B cell (primary cell): ENCODE measurements at regions not wholly inside any gene's neighbourhood (a gene's known extent, or its start where the extent isn't known, plus 50 kb on each side); places are given as distances from the start of the nearest gene placed in this dataset.

Source experiments
- ATAC-seq: fragments of 200-7000 bp; cut with Tn5 transposase; one replicate; pipeline ENCODE4 v1.10.0; 2021; ENCODE audit warnings: low read depth, mild to moderate bottlenecking, moderate number of reproducible peaks, moderate library complexity
- CTCF ChIA-PET: fragments of 350-600 bp; sonication (Branson Sonifier 250); formaldehyde crosslinking; loops from one replicate; lab custom pipeline; 2021; ENCODE audit warnings: antibody characterized with exemption, inconsistent platforms; lab: Charles Lee
- POLR2A ChIA-PET: fragments of 350-600 bp; sonication (Branson Sonifier 250); formaldehyde crosslinking; loops from one replicate; lab custom pipeline; 2021; ENCODE audit warnings: antibody characterized with exemption; lab: Charles Lee
- DNase-seq: peaks from one replicate; pipeline ENCODE4 v3.0.0; 2013
- H2AFZ ChIP-seq: 2 replicates; pipeline ENCODE4 v1.6.1; 2012; ENCODE audit warnings: mild to moderate bottlenecking, low read depth, low read length; ENCODE audit not compliant: insufficient read depth, poor library complexity, severe bottlenecking
- H3K27ac ChIP-seq, 2 donors: 1 replicate in 1 of 2; 2 replicates in 1 of 2; pipeline ENCODE4 v1.5.1; 2012 to 2013; ENCODE audit warnings: low read length in 2 of 2, mild to moderate bottlenecking in 2 of 2, moderate library complexity in 1 of 2
- H3K27me3 ChIP-seq, 4 experiments: fragments of 200-600 bp in 1 of 4; sonication (generic) in 1 of 4; replicated peaks in 1 of 4; 1 replicate in 2 of 4; 2 replicates in 2 of 4; pipeline versions ENCODE4 v1.6.1 to v1.7.0; 2013 to 2016; ENCODE audit warnings: low read length in 3 of 4, mild to moderate bottlenecking in 2 of 4, mixed read lengths in 1 of 4, moderate library complexity in 1 of 4; ENCODE audit not compliant: insufficient read depth in 4 of 4, control insufficient read depth in 3 of 4; ENCODE audit errors: control extremely low read depth in 1 of 4
- H3K36me3 ChIP-seq, 2 experiments: replicated peaks in 1 of 2; 1 replicate in 1 of 2; 2 replicates in 1 of 2; pipeline versions ENCODE4 v1.6.1 to v1.7.1; 2013; ENCODE audit warnings: low read length in 1 of 2; ENCODE audit not compliant: insufficient read depth in 2 of 2, control insufficient read depth in 1 of 2; ENCODE audit errors: control extremely low read depth in 1 of 2, extremely low read depth in 1 of 2
- H3K4me1 ChIP-seq, 2 donors: fragments of 200-600 bp in 1 of 2; sonication (generic) in 1 of 2; 1 replicate in 1 of 2; 2 replicates in 1 of 2; pipeline versions ENCODE4 v1.5.1 to v1.6.1; 2013 to 2017; ENCODE audit warnings: low read length in 2 of 2; ENCODE audit not compliant: control insufficient read depth in 2 of 2, insufficient read depth in 2 of 2
- H3K4me2 ChIP-seq: replicated peaks from 2 replicates; pipeline ENCODE3; 2012; ENCODE audit warnings: mild to moderate bottlenecking, low read depth, low read length; ENCODE audit not compliant: poor library complexity, severe bottlenecking
- H3K4me3 ChIP-seq, 5 experiments: fragments of 200-600 bp in 1 of 5; sonication (generic) in 1 of 5; 1 replicate in 3 of 5; 2 replicates in 2 of 5; pipeline versions ENCODE4 v1.5.1 to v1.7.0; 2011 to 2016; ENCODE audit warnings: low read length in 4 of 5, mild to moderate bottlenecking in 4 of 5, low read depth in 2 of 5, control low read depth in 1 of 5, moderate library complexity in 1 of 5; ENCODE audit not compliant: insufficient read depth in 1 of 5; ENCODE audit errors: control extremely low read depth in 1 of 5, extremely low read depth in 1 of 5
- H3K79me2 ChIP-seq: fragments of 200-600 bp; sonication (generic); one replicate; pipeline ENCODE4 v1.6.0; 2016; ENCODE audit warnings: low read length; ENCODE audit not compliant: control insufficient read depth, insufficient read depth
- H3K9ac ChIP-seq: fragments of 200-600 bp; sonication (generic); 2 replicates; pipeline ENCODE4 v1.6.1; 2017; ENCODE audit warnings: mild to moderate bottlenecking, low read length, moderate library complexity
- H3K9me3 ChIP-seq, 3 donors: one replicate each; pipeline versions ENCODE4 v1.6.1 to v1.7.1; 2013; ENCODE audit warnings: low read length in 2 of 3; ENCODE audit not compliant: control insufficient read depth in 2 of 3, insufficient read depth in 1 of 3; ENCODE audit errors: control extremely low read depth in 1 of 3
- H4K20me1 ChIP-seq: 2 replicates; pipeline ENCODE4 v1.6.0; 2012; ENCODE audit warnings: mild to moderate bottlenecking, low read length; ENCODE audit not compliant: insufficient read depth, control insufficient read depth, poor library complexity, severe bottlenecking
- H3K27ac Mint-ChIP-seq: one replicate; pipeline ENCODE4 v1.8.0; 2021; ENCODE audit warnings: mixed read lengths
- H3K27me3 Mint-ChIP-seq: one replicate; pipeline ENCODE4 v1.8.0; 2021; ENCODE audit warnings: mixed read lengths
- H3K4me1 Mint-ChIP-seq: one replicate; pipeline ENCODE4 v1.8.0; 2021; ENCODE audit warnings: mixed read lengths
- H3K4me3 Mint-ChIP-seq: one replicate; pipeline ENCODE4 v1.8.0; 2021; ENCODE audit warnings: mixed read lengths
- H3K9me3 Mint-ChIP-seq: one replicate; pipeline ENCODE4 v1.8.0; 2022; ENCODE audit warnings: mixed read lengths; ENCODE audit not compliant: insufficient read depth
- CTCF ChIP-seq: fragments of 200-600 bp; IDR thresholded peaks from one replicate; pipeline ENCODE4 v1.8.0; 2022; ENCODE audit warnings: antibody characterized with exemption, mild to moderate bottlenecking
- EZH2 ChIP-seq: IDR thresholded peaks from 2 replicates; pipeline ENCODE4 v1.6.1; 2012; ENCODE audit warnings: borderline replicate concordance, low read depth, mild to moderate bottlenecking, moderate library complexity, low read length; ENCODE audit not compliant: insufficient read depth, poor library complexity, severe bottlenecking
- WGBS: methylation state at CpG from one replicate; pipeline ENCODE4 v1.1.5; 2013; ENCODE audit warnings: missing lambda C conversion rate; ENCODE audit not compliant: insufficient coverage; 5-methylcytosine and 5-hydroxymethylcytosine counted together
- intact Hi-C: fragments of 100-400 bp; cut with micrococcal nuclease; formaldehyde crosslinking; loops from one replicate; pipeline ENCODE4 v1.10.0; 2022

GRCh38 chr5:33244441-33245150, 196.2 kb upstream of the TARS1 start:
- DNase-seq, result no peak
- Mint-ChIP-seq H3K27ac (no peak overlapping the region), H3K27me3 (no peaks in the 10 kb centered on the region), H3K9me3 (no peaks in the 10 kb centered on the region), H3K4me3 (no peak overlapping the region), H3K4me1 (peaks cover 12% of the 10 kb centered on the region)
- Histone ChIP-seq H4K20me1 (no peaks in the 10 kb centered on the region), H3K79me2 (no peaks in the 10 kb centered on the region), H3K4me3 (no peak overlapping the region), H3K9ac (no peak overlapping the region), H3K9me3 (no peaks in the 10 kb centered on the region), H3K4me1 (peaks cover 11 to 12% of the 10 kb centered on the region in 2 donors), H3K4me2 (no peak overlapping the region), H3K36me3 (no peaks in the 10 kb centered on the region), H2AFZ (no peak overlapping the region), H3K27ac (no peak overlapping the region), H3K27me3 (no peaks in the 10 kb centered on the region)
- no peak for ATAC-seq
- WGBS, result no CpG with 5 or more reads among the region's 4 CpGs
- TF ChIP-seq EZH2 (no peak), CTCF (no peak)
- CTCF ChIA-PET, result no interaction called here
- POLR2A ChIA-PET, result no interaction called here
- intact Hi-C loops, result no loop called here

GRCh38 chr5:33254579-33254978, 186.2 kb upstream of the TARS1 start:
- no peak overlapping the region for H3K4me3 ChIP-seq
- intact Hi-C loops, result no loop called here
- no peak for DNase-seq
- H3K9ac ChIP-seq, result no peak overlapping the region
- H3K4me2 ChIP-seq, result no peak overlapping the region
- Mint-ChIP-seq H3K27me3 (no peaks in the 10 kb centered on the region), H3K4me3 (no peak overlapping the region), H3K9me3 (no peaks in the 10 kb centered on the region), H3K4me1 (no peaks in the 10 kb centered on the region), H3K27ac (no peak overlapping the region)
- no CpG with 5 or more reads among the region's 1 CpG for whole genome bisulfite sequencing
- POLR2A ChIA-PET, result no interaction called here
- no peaks in the 10 kb centered on the region for H3K9me3 ChIP-seq
- no peak overlapping the region for H3K27ac ChIP-seq
- TF ChIP-seq CTCF, result no peak
- no peak for TF ChIP-seq EZH2
- H2AFZ ChIP-seq, result no peak overlapping the region
- no peaks in the 10 kb centered on the region for H3K36me3 ChIP-seq
- H3K4me1 ChIP-seq, result no peaks in the 10 kb centered on the region
- ATAC-seq, result no peak
- no peaks in the 10 kb centered on the region for H3K27me3 ChIP-seq
- CTCF ChIA-PET, result interaction anchor here (0.7 kb wide), 1 partner anchor 688 kb away, joined by 3 read pairs; no protein-coding TSS in a partner anchor
- no peaks in the 10 kb centered on the region for H3K79me2 ChIP-seq
- H4K20me1 ChIP-seq, result no peaks in the 10 kb centered on the region
